HG02642 (cell line): ENCODE measurements at regions not wholly inside any gene's neighbourhood (a gene's known extent, or its start where the extent isn't known, plus 50 kb on each side); places are given as distances from the start of the nearest gene placed in this dataset.

Experiments
- ATAC-seq: cut with Tn5 transposase; IDR thresholded peaks from one replicate; pipeline ENCODE4 v1.9.1; 2021; ENCODE audit warnings: mild to moderate bottlenecking; ENCODE audit not compliant: unreplicated experiment, poor library complexity

GRCh38 chr5:66306105-66306843 is 162.2 kb downstream of the SREK1 start:
- peak; percentile 82 for ATAC-seq

DNA sequence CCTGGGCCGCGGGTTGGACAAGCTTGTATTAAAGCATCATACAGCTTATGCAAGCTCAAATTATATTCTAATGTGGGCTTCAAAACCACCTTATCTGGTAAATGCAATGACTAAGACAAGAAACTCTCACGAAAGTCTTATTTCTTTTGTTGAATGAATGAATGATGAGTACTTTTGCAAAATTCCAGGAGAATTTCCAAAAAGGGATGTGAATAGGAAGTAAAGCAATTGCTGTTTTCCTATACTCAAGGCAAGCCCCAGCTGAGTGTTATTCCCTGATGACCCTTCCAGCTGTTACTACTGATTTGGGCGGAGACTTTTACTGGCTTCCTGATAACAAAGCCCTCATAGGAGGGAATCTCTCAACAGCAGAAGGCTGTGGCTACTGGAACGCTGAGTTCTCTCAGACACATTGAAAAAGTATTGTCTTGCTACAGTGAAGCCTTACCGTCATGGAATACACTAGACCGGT is 162.8 kb downstream of the SREK1 start:
- ATAC-seq: no peak

DNA sequence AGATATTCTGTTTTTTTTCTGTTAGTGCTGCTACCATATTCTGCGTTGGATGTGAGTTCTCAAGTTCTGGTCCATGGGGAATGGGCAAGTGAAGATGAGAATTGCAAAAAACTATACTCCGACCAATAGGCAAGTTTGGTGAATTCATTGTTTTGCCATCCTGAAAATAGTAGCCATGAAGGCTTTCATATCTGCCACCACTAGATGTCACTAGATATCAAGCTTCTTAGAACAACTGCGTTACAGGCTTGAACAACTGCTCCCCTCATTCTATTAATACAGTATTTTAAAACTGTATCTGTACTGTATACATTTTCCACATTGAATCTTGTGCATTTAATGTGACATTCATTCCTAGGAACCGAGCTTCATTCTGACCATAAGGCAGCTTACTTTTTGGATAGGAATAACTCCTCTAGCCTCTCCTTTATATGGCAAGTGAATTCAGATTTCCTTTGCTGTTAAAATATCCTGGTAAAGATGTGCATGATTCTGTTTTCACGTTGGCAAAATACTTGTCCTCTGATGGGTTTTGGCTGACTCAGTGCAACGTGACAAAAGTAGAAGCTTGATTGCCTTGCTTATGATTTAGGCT is 163.6 kb downstream of the SREK1 start:
- peak; percentile 79 for ATAC-seq

DNA sequence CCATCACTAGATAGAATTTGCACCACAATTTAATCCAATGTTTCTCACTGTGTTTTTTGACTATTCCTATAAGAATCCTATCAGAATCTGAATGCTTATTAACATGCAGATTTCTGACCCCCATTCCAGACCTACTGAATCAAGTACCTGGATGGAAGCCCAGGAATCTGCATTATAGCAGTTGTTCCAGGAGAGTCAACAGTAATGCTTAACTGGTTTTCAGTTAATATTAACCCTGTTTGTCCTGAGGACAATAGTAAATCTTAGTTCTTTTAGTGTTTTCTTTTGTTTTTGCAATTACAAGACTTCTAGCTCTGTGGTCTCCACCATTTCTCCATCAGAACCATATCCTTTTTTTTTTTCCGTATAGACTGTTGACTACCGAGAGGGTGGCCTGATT is 168.2 kb downstream of the SREK1 start:
- no peak for ATAC-seq

- no peak for ATAC-seq
Observed at GRCh38 chr5:66315784-66316183, 171.7 kb downstream of the SREK1 start.

DNA sequence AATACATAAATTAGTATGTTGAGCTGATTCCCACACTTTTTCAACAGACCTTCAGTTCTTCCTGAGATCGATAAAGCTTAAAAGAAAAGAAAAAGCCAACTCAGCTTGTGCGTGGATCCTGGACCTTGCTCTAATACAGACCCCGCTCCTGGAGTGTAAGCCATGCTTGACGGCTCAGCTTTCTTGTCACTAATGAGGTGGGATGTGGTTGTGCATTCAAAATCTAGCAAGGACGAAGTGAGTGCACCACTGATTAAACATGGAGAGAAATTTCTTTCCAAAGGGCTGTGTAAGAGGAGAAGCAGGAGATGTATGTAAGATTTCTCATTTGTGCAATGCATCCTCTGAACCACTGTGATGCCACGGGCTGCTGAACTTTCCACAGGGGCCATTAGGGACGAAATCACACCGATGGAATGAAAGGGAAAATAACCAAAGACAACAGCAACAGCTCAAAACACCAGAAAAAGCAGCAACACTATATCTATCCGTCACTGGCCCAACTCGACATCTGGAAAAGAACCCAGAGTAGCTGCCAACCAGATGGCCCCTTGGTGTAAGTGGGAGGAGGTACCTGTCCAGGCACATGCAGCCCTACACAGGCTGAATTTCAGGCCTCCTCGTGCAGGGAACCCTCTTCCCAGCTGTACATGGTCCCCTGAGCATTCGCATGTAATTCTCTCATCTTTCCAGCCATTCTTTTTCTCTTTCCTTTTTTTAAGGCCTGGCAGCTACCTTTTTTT is 178.9 kb downstream of the SREK1 start:
- ATAC-seq: no peak

DNA sequence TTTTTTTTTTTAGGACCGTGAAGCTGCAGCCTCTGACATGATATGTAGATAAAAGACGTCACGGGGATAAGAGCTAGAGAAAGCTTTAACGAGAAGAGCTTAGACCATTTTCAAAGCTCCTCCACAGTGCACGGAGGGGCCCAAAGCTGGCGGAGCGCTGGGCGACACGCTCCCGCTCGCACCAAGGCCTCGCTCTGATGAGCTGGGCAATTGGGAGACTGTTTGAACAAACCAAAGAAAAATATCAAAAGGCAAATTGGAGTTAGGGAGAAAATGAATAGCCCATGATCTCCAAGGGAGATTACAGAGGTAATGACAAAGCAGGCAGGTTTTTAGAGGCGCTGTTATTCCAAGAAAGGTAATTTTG is 179.4 kb downstream of the SREK1 start:
- no peak for ATAC-seq

DNA sequence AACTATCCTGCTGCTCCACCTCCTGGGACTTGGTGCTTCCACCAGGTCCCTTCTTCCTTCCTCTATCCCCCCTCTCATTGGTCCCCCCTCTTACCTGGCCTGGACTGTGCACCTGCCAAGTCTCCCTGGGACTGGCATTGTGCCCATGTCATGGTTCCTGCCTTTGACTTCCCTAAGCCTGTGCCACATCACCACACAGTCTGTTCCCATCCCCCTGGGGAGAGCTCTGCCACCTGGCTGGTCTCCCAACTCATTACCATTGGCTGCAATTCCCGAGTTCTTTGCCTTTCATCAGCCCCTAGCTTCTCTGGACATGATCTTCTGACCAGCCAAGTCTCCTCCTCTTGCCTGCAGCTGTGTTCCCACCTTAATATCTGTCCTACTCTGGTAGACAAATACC is 180.3 kb downstream of the SREK1 start:
- no peak for ATAC-seq

GRCh38 chr5:66326276-66326675 is 182.2 kb downstream of the SREK1 start:
- ATAC-seq: no peak

GRCh38 chr5:66327008-66327407 is 182.9 kb downstream of the SREK1 start:
- ATAC-seq: no peak

GRCh38 chr5:66329078-66329477 is 185.0 kb downstream of the SREK1 start:
- no peak for ATAC-seq

- ATAC-seq: no peak
Observed at GRCh38 chr5:66333192-66333591, 189.1 kb downstream of the SREK1 start.

DNA sequence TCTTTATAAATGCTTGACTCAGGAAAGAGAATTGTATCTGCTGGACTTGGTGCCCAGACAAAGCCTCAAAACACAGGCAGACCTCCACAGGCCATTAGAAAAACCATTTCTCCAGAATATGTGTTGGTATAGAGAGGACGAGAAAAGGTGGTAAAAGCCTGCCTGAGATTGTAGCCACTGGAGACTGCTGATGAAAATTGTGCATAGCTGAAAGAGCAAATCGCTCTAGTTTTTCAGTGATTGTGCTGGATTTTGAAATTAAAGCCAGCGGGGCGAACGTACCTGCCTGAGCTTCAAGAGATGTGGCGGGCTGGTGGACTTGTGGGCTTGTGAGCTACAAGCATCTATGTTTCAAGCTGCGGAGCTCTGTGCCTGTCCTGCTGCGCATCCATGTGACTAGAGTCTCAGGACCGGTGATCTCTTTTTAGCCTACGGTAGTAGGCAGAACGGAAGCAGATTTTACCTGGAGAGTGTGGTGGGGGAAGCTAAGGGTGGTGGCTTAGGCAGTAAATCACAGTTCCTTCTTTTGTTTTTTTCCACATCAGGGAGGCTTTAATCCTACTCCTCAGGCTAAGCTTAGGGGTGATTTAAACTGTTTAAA is 193.6 kb downstream of the SREK1 start:
- ATAC-seq: no peak

GRCh38 chr5:66338828-66339227 is 194.7 kb downstream of the SREK1 start:
- no peak for ATAC-seq

DNA sequence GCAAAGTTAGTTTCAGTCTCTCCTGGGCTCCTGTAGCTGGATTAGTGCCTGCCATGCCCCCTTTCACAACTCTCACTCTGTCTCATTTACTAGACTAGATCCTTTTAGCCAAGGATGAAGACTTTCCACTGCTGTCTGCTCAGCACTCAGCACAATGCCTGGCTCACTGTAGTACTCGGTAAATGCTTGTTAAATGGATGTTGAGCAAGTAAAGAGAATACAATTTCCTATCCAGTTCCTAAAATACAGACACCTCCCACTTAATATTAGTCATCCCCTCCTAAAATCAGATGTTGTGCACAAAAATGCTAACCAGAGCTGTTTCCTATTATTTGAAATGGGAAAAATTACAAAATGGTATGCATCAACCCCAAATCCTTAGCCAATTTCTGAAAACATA is 195.8 kb downstream of the SREK1 start:
- ATAC-seq: no peak

DNA sequence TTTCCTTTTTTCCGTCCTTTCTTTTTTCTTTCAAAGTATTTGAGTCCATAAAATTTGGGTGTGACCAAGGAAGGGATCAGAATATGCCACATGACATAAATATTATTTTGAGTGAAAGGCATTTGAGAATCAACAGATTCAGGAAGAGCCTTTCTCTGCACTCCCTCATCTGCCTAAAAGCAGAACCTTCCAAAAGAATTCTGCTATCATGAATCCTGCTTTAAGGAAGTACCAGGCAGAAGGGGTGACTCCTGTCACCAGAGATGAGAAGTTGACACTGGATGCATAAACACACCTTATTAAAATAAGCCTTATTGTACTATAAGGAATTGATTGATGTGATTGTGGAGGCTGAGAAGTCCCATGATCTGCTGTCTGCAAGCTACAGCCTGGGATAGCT is 196.7 kb downstream of the SREK1 start:
- ATAC-seq: no peak

- no peak for ATAC-seq
Observed at GRCh38 chr5:66342341-66342880, 198.3 kb downstream of the SREK1 start.

DNA sequence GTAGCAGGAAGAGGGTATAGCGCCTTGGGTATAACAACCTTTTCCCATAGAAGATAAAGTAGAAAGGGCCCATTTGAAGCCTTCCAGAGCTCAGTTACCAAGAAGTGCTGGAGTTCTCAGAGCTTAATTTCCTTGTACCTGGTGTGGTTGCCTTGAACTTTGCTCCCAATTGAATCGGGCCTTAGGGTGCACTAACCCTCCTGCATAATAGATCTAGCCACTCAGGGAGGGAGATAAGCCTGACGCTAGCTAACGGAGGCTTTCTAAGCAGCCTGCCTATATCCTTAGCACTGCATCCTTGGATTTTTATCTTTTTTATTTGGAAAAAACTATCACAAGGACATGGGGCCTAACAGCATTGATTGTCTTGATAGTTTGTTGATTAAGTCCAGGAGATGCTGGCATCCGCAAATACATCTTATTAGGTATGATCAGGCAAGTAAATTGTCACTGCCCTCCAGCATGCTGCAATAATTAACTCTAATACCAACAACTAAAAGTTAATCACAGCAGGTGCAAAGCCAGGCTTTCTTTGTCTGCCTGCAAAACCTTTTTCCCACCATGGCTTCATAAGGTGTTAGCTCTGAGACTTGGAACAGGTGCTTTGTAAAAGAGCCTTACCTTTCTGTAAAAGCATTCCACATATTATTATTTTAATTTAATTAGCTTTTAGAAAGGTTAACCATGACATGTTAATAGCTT is 199.4 kb downstream of the SREK1 start:
- ATAC-seq: no peak

GRCh38 chr5:66344544-66344943 is 200.4 kb downstream of the SREK1 start:
- ATAC-seq: no peak

- ATAC-seq: no peak
Observed at GRCh38 chr5:66345281-66345680, 201.2 kb downstream of the SREK1 start.
